Spleen (tissue), 7 donors: ENCODE measurements at regions not wholly inside any gene's neighbourhood (a gene's known extent, or its start where the extent isn't known, plus 50 kb on each side); places are given as distances from the start of the nearest gene placed in this dataset.

Experiments
- CTCF ChIP-seq, 11 experiments: fragments of 200-600 bp in 7 of 11; fragments of 450-650 bp in 4 of 11; sonication (generic) in 4 of 11; IDR thresholded peaks in 8 of 11; conservative IDR thresholded peaks in 3 of 11; 1 replicate in 7 of 11; 2 replicates in 4 of 11; pipeline versions ENCODE4 v1.4.0 to v1.8.0; 2016 to 2021; ENCODE audit warnings: antibody characterized with exemption in 11 of 11, inconsistent platforms in 4 of 11, mild to moderate bottlenecking in 1 of 11
- POLR2A ChIP-seq, 3 donors: fragments of 450-650 bp; IDR thresholded peaks; one replicate each; pipeline ENCODE4 v1.5.1; 2017; ENCODE audit warnings: antibody characterized with exemption in 3 of 3, mild to moderate bottlenecking in 1 of 3
- POLR2AphosphoS5 ChIP-seq, 3 donors: sonication (generic); formaldehyde crosslinking; IDR thresholded peaks; one replicate each; pipeline ENCODE4 v1.5.1; 2017; ENCODE audit warnings: antibody characterized with exemption in 3 of 3
- donor health status: DM: no; HTN: no; CAD: no; lungs with moderate emphysema.
- donor health status: DM: no; HTN: no; CAD: no.
- donor health status: DM: no; HTN: no; CAD: no.

GRCh38 chr19:14315433-14315832, 65.8 kb upstream of the ADGRE5 start:
- TF ChIP-seq CTCF (IDR thresholded peaks at IDR 0.05 in 8 of 11, conservative IDR thresholded peaks at IDR 0.05 in 3 of 11): no peak
- TF ChIP-seq POLR2A (IDR thresholded peaks at IDR 0.05): no peak
- no peak for TF ChIP-seq POLR2AphosphoS5 (IDR thresholded peaks at IDR 0.05)
